A549 (cell line): ENCODE measurements at regions not wholly inside any gene's neighbourhood (a gene's known extent, or its start where the extent isn't known, plus 50 kb on each side); places are given as distances from the start of the nearest gene placed in this dataset.

Experiments used
- ATAC-seq, 2 experiments: fragments of 200-7000 bp in 1 of 2; fragments of >200 bp in 1 of 2; cut with Nextera tagmentation in 1 of 2; cut with Tn5 transposase in 1 of 2; 3 replicates each; pipeline versions ENCODE4 v1.8.0 to v1.9.1; 2018 to 2020; ENCODE audit warnings: mild to moderate bottlenecking in 1 of 2, moderate library complexity in 1 of 2
- CTCF ChIA-PET: fragments of 300-600 bp; sonication (Branson Sonifier 250); formaldehyde crosslinking; extraction: SDS; loops from one replicate; lab custom pipeline; 2021; ENCODE audit warnings: antibody characterized with exemption, inconsistent platforms; lab: Yijun Ruan, JAX
- POLR2A ChIA-PET: fragments of 350-600 bp; formaldehyde crosslinking; extraction: SDS; loops from one replicate; lab custom pipeline; 2021; ENCODE audit warnings: antibody characterized with exemption, inconsistent platforms; lab: Yijun Ruan, JAX
- DNase-seq, 2 experiments: peaks; one replicate each; pipeline versions ENCODE4 v3.0.0 to v3.0.0-alpha.2; 2011 to 2016; ENCODE audit warnings: low read depth in 1 of 2, low spot score in 1 of 2
- FAIRE-seq: peaks from 2 replicates; lab custom pipeline; 2011; peaks lifted over from hg19 to GRCh38; lab: Jason Lieb, UNC
- H3K27ac ChIP-seq, 2 experiments: fragments of >200 bp; sonication (Bioruptor Twin); formaldehyde crosslinking; 3 replicates each; pipeline ENCODE4 v1.5.1; 2016 to 2017
- H3K4me1 ChIP-seq: fragments of >200 bp; sonication (Bioruptor Twin); formaldehyde crosslinking; 3 replicates; pipeline ENCODE4 v1.6.1; 2016
- H3K4me2 ChIP-seq: fragments of >200 bp; sonication (Bioruptor Twin); formaldehyde crosslinking; 3 replicates; pipeline ENCODE4 v1.6.1; 2016
- H3K4me3 ChIP-seq: fragments of >200 bp; sonication (Bioruptor Twin); formaldehyde crosslinking; 3 replicates; pipeline ENCODE4 v1.5.1; 2016
- H3K9me3 ChIP-seq: fragments of >200 bp; sonication (Bioruptor Twin); formaldehyde crosslinking; 3 replicates; pipeline ENCODE4 v1.6.1; 2016
- CBX2 ChIP-seq: fragments of 200-600 bp; sonication (generic); IDR thresholded peaks from 2 replicates; pipeline ENCODE4 v1.6.1; 2016; ENCODE audit warnings: low read depth, mild to moderate bottlenecking, borderline replicate concordance
- CEBPB ChIP-seq, 2 experiments: fragments of >200 bp in 1 of 2; sonication (Bioruptor Twin) in 1 of 2; formaldehyde crosslinking in 1 of 2; IDR thresholded peaks; 2 replicates each; pipeline ENCODE4 v1.6.1; 2012 to 2016
- CHD4 ChIP-seq: fragments of 200-600 bp; sonication (generic); IDR thresholded peaks from 2 replicates; pipeline ENCODE4 v1.6.1; 2016; ENCODE audit warnings: antibody characterized with exemption, mild to moderate bottlenecking, borderline replicate concordance
- EHMT2 ChIP-seq: fragments of 200-600 bp; sonication (generic); IDR thresholded peaks from 2 replicates; pipeline ENCODE4 v1.6.1; 2016; ENCODE audit warnings: antibody characterized with exemption, low read depth, mild to moderate bottlenecking, moderate library complexity
- EP300 ChIP-seq, 2 experiments: fragments of >200 bp; sonication (Bioruptor Twin); formaldehyde crosslinking; IDR thresholded peaks; 2 replicates in 1 of 2; 3 replicates in 1 of 2; pipeline ENCODE4 v1.6.1; 2016 to 2017
- ESRRA ChIP-seq: fragments of 150-350 bp; IDR thresholded peaks from 2 replicates; pipeline ENCODE4 v1.6.1; 2014; ENCODE audit warnings: mild to moderate bottlenecking, low read length, borderline replicate concordance
- FOXS1 ChIP-seq: fragments of 250-450 bp; sonication (Bioruptor Pico); IDR thresholded peaks from 2 replicates; pipeline ENCODE4 v1.5.0; 2020; ENCODE audit warnings: mild to moderate bottlenecking, moderate library complexity
- HDAC2 ChIP-seq: fragments of 200-600 bp; sonication (generic); IDR thresholded peaks from 2 replicates; pipeline ENCODE4 v1.6.1; 2016
- JUNB ChIP-seq: fragments of >200 bp; sonication (Bioruptor Twin); formaldehyde crosslinking; IDR thresholded peaks from 2 replicates; pipeline ENCODE4 v1.6.1; 2016
- MAZ ChIP-seq: fragments of 150-350 bp; IDR thresholded peaks from 2 replicates; pipeline ENCODE4 v1.6.1; 2014; ENCODE audit warnings: antibody characterized with exemption, low read depth, low read length, borderline replicate concordance
- NR3C1 ChIP-seq: fragments of >200 bp; sonication (Bioruptor Twin); formaldehyde crosslinking; IDR thresholded peaks from 3 replicates; pipeline ENCODE4 v1.6.1; 2017
- PBX3 ChIP-seq: IDR thresholded peaks from 2 replicates; pipeline ENCODE4 v1.6.1; 2012
- RAD21 ChIP-seq, 2 experiments: fragments of >200 bp in 1 of 2; sonication (Bioruptor Twin) in 1 of 2; formaldehyde crosslinking in 1 of 2; IDR thresholded peaks in 1 of 2; conservative IDR thresholded peaks in 1 of 2; 2 replicates in 1 of 2; 3 replicates in 1 of 2; pipeline ENCODE4 v1.6.1; 2012 to 2018; ENCODE audit warnings: inconsistent platforms in 1 of 2
- RARB ChIP-seq: fragments of 250-450 bp; sonication (Bioruptor Pico); IDR thresholded peaks from 2 replicates; pipeline ENCODE4 v1.8.0; 2021; ENCODE audit warnings: mild to moderate bottlenecking, moderate library complexity
- SMC3 ChIP-seq: fragments of >200 bp; sonication (Bioruptor Twin); formaldehyde crosslinking; IDR thresholded peaks from 3 replicates; pipeline ENCODE4 v1.6.1; 2018; ENCODE audit warnings: inconsistent platforms
- SREBF2 ChIP-seq: fragments of 450-650 bp; IDR thresholded peaks from 2 replicates; pipeline ENCODE4 v1.6.1; 2014; ENCODE audit warnings: mild to moderate bottlenecking, moderate library complexity
- ZC3H11A ChIP-seq: fragments of 450-650 bp; IDR thresholded peaks from 2 replicates; pipeline ENCODE4 v1.6.1; 2014; ENCODE audit warnings: antibody characterized with exemption, mild to moderate bottlenecking
- WGBS: methylation state at CpG from one replicate; pipeline ENCODE4 v1.1.6; 2017; ENCODE audit errors: missing lambda C conversion rate; 5-methylcytosine and 5-hydroxymethylcytosine counted together
- TF ChIP-seq, protein P1 (sequence below): fragments of >200 bp; sonication (Bioruptor Twin); formaldehyde crosslinking; IDR thresholded peaks from 3 replicates; pipeline ENCODE4 v1.5.1; 2016
- TF ChIP-seq, protein P2 (sequence below): fragments of 250-450 bp; sonication (Bioruptor Pico); IDR thresholded peaks from 2 replicates; pipeline ENCODE4 v1.5.0; 2021; ENCODE audit warnings: mild to moderate bottlenecking, moderate library complexity, borderline replicate concordance
- TF ChIP-seq, protein P3 (sequence below): fragments of 200-600 bp; sonication (generic); IDR thresholded peaks from 2 replicates; pipeline ENCODE4 v1.6.1; 2016; ENCODE audit warnings: antibody characterized with exemption, mild to moderate bottlenecking, moderate library complexity

- CTCF ChIA-PET = interaction anchor here (0.6 to 3.0 kb wide), 14 partner anchors 9 to 1911 kb away, joined by 3 to 8 read pairs (median 4); no protein-coding TSS in a partner anchor
- no peak overlapping the region for H3K4me3 ChIP-seq
- TF ChIP-seq ESRRA (no peak), EHMT2 (no peak)
- TF ChIP-seq, protein P1, sequence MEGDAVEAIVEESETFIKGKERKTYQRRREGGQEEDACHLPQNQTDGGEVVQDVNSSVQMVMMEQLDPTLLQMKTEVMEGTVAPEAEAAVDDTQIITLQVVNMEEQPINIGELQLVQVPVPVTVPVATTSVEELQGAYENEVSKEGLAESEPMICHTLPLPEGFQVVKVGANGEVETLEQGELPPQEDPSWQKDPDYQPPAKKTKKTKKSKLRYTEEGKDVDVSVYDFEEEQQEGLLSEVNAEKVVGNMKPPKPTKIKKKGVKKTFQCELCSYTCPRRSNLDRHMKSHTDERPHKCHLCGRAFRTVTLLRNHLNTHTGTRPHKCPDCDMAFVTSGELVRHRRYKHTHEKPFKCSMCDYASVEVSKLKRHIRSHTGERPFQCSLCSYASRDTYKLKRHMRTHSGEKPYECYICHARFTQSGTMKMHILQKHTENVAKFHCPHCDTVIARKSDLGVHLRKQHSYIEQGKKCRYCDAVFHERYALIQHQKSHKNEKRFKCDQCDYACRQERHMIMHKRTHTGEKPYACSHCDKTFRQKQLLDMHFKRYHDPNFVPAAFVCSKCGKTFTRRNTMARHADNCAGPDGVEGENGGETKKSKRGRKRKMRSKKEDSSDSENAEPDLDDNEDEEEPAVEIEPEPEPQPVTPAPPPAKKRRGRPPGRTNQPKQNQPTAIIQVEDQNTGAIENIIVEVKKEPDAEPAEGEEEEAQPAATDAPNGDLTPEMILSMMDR = 0 out of 3 replicates have a peak, but pooled peaks have one; percentile 6
- TF ChIP-seq, all 56 proteins: peak for 1
- no peak for FAIRE-seq
- POLR2A ChIA-PET = no interaction called here
- peak; percentile 17 to 25 for DNase-seq
- Histone ChIP-seq H3K4me2 (no peak overlapping the region), H3K9me3 (no peaks in the 10 kb centered on the region), H3K27ac (no peak overlapping the region), H3K4me1 (no peaks in the 10 kb centered on the region)
- peak; percentile 82 to 90 for ATAC-seq
- 0% methylated on average over 1 of the region's 1 CpG for WGBS
These were observed 260.8 kb upstream of the PSMD7 start for GRCh38 chr16:74035816-74036215.

DNA sequence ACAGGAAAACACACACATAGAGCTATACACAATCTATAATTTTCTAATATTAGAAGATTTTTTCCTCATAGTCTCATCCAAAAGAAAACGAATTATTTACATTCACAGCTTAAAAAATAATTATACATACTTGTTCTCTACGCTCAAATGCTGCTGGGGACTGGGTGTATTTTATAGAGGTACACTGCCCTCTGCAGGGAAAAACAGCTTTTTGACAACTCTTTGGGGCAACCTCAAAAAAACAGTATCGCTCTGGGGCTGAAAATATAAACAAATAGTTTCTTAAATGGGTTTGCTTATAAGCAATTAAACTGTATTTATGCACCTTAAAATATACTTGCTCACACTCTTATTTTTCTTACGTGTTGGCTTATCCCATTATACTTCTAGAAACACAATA is 261.8 kb upstream of the PSMD7 start:
- 3% methylated on average over 4 of the region's 4 CpGs for WGBS
- H3K4me2 ChIP-seq = peak overlapping the region; percentile 19; the same call in 1 of the 3 replicates
- peak; percentile 14 to 19 for DNase-seq
- peak; percentile 78 to 81; a peak in 4 of 6 replicates for ATAC-seq
- no peaks in the 10 kb centered on the region for H3K4me1 ChIP-seq
- CTCF ChIA-PET = interaction anchor here (0.6 to 3.0 kb wide), 15 partner anchors 10 to 1910 kb away, joined by 3 to 8 read pairs (median 4); no protein-coding TSS in a partner anchor
- TF ChIP-seq EP300 (IDR thresholded peaks at IDR 0.05) = no peak
- TF ChIP-seq, protein P1 = peak; percentile 59
- no peak for TF ChIP-seq MAZ
- TF ChIP-seq CBX2 = no peak
- TF ChIP-seq RARB (CRISPR knock-in tag) = no peak
- peak; percentile 30; the same call in 2 of the 3 replicates for TF ChIP-seq SMC3
- TF ChIP-seq SREBF2 = no peak
- TF ChIP-seq FOXS1 (CRISPR knock-in tag) = no peak
- TF ChIP-seq JUNB = no peak
- TF ChIP-seq RAD21 (conservative IDR thresholded peaks at IDR 0.05 in 1 of 2, IDR thresholded peaks at IDR 0.05 in 1 of 2) = peak; percentile 60 to 61
- TF ChIP-seq CEBPB (IDR thresholded peaks at IDR 0.05) = no peak
- no peak for TF ChIP-seq PBX3
- FAIRE-seq = no peak
- POLR2A ChIA-PET = interaction anchor here (0.6 kb wide), 1 partner anchor 469 kb away, joined by 3 read pairs; no protein-coding TSS in a partner anchor
- H3K27ac ChIP-seq = no peak overlapping the region
- no peak overlapping the region for H3K4me3 ChIP-seq
- H3K9me3 ChIP-seq = no peaks in the 10 kb centered on the region

DNA sequence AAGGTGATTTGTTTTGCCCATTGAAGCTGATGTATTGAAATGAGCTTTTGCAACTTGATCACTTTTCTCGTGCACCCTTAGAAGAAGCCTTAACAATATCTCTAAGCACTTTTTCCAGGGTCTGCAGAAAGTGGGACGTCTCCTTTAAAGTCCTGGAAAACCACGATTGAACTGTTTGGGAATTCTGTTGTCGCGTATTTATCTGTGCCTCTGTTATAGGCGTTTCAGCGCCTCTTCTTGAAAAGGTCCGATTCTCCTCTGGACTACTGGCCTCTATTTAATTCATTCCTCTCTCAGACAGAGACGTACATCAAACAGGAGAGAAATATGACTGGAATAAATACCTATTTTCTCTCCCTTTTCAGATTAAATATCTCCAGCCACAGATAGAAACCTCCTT is 262.4 kb upstream of the PSMD7 start:
- POLR2A ChIA-PET = no interaction called here

More for the DNA sequence above, 262.4 kb upstream of the PSMD7 start:
- CTCF ChIA-PET = interaction anchor here (0.7 to 3.0 kb wide), 8 partner anchors 11 to 1910 kb away, joined by 3 to 8 read pairs (median 4); no protein-coding TSS in a partner anchor
- TF ChIP-seq ZC3H11A (no peak), JUNB (no peak), MAZ (no peak), HDAC2 (no peak), NR3C1 (no peak), ESRRA (no peak), CHD4 (no peak)
- TF ChIP-seq, protein P2, sequence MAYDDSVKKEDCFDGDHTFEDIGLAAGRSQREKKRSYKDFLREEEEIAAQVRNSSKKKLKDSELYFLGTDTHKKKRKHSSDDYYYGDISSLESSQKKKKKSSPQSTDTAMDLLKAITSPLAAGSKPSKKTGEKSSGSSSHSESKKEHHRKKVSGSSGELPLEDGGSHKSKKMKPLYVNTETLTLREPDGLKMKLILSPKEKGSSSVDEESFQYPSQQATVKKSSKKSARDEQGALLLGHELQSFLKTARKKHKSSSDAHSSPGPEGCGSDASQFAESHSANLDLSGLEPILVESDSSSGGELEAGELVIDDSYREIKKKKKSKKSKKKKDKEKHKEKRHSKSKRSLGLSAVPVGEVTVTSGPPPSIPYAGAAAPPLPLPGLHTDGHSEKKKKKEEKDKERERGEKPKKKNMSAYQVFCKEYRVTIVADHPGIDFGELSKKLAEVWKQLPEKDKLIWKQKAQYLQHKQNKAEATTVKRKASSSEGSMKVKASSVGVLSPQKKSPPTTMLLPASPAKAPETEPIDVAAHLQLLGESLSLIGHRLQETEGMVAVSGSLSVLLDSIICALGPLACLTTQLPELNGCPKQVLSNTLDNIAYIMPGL = no peak
- TF ChIP-seq, protein P3, sequence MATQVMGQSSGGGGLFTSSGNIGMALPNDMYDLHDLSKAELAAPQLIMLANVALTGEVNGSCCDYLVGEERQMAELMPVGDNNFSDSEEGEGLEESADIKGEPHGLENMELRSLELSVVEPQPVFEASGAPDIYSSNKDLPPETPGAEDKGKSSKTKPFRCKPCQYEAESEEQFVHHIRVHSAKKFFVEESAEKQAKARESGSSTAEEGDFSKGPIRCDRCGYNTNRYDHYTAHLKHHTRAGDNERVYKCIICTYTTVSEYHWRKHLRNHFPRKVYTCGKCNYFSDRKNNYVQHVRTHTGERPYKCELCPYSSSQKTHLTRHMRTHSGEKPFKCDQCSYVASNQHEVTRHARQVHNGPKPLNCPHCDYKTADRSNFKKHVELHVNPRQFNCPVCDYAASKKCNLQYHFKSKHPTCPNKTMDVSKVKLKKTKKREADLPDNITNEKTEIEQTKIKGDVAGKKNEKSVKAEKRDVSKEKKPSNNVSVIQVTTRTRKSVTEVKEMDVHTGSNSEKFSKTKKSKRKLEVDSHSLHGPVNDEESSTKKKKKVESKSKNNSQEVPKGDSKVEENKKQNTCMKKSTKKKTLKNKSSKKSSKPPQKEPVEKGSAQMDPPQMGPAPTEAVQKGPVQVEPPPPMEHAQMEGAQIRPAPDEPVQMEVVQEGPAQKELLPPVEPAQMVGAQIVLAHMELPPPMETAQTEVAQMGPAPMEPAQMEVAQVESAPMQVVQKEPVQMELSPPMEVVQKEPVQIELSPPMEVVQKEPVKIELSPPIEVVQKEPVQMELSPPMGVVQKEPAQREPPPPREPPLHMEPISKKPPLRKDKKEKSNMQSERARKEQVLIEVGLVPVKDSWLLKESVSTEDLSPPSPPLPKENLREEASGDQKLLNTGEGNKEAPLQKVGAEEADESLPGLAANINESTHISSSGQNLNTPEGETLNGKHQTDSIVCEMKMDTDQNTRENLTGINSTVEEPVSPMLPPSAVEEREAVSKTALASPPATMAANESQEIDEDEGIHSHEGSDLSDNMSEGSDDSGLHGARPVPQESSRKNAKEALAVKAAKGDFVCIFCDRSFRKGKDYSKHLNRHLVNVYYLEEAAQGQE = no peak
- no peak for ATAC-seq
- Histone ChIP-seq H3K4me2 (no peak overlapping the region), H3K4me3 (no peak overlapping the region), H3K9me3 (no peaks in the 10 kb centered on the region), H3K27ac (no peak overlapping the region), H3K4me1 (no peaks in the 10 kb centered on the region)
- WGBS = 53% methylated on average over 9 of the region's 9 CpGs
- DNase-seq = no peak
- FAIRE-seq = no peak
